GM18517 (cell line): ENCODE measurements at regions not wholly inside any gene's neighbourhood (a gene's known extent, or its start where the extent isn't known, plus 50 kb on each side); places are given as distances from the start of the nearest gene placed in this dataset.

Experiments used
- ATAC-seq: cut with Tn5 transposase; IDR thresholded peaks from one replicate; pipeline ENCODE4 v1.9.1; 2021; ENCODE audit warnings: mild to moderate bottlenecking, moderate library complexity; ENCODE audit not compliant: unreplicated experiment

- ATAC-seq: no peak
Observed at GRCh38 chr18:22542406-22542835, 124.7 kb upstream of the CTAGE1 start.

GRCh38 chr18:22543769-22544168 is 126.1 kb upstream of the CTAGE1 start:
- ATAC-seq: no peak

GRCh38 chr18:22544626-22545025 is 126.9 kb upstream of the CTAGE1 start:
- no peak for ATAC-seq

- no peak for ATAC-seq
Observed at GRCh38 chr18:22545066-22545760, 127.5 kb upstream of the CTAGE1 start.

- no peak for ATAC-seq
Observed at GRCh38 chr18:22546905-22547570, 129.3 kb upstream of the CTAGE1 start.

- no peak for ATAC-seq
Observed at GRCh38 chr18:22547807-22548561, 130.3 kb upstream of the CTAGE1 start.

- ATAC-seq: no peak
Observed at GRCh38 chr18:22549260-22549937, 131.7 kb upstream of the CTAGE1 start.

GRCh38 chr18:22550366-22550765 is 132.7 kb upstream of the CTAGE1 start:
- ATAC-seq: no peak

- no peak for ATAC-seq
Observed at GRCh38 chr18:22550861-22551260, 133.1 kb upstream of the CTAGE1 start.

- ATAC-seq: no peak
Observed at GRCh38 chr18:22551536-22552151, 133.9 kb upstream of the CTAGE1 start.

GRCh38 chr18:22552254-22552653 is 134.5 kb upstream of the CTAGE1 start:
- no peak for ATAC-seq

- ATAC-seq: no peak
Observed at GRCh38 chr18:22552899-22553460, 135.3 kb upstream of the CTAGE1 start.

- ATAC-seq: no peak
Observed at GRCh38 chr18:22556222-22557167, 138.8 kb upstream of the CTAGE1 start.

- no peak for ATAC-seq
Observed at GRCh38 chr18:22557168-22557941, 139.6 kb upstream of the CTAGE1 start.

- no peak for ATAC-seq
Observed at GRCh38 chr18:22558945-22559385, 141.2 kb upstream of the CTAGE1 start.

GRCh38 chr18:22559414-22560274 is 141.9 kb upstream of the CTAGE1 start:
- no peak for ATAC-seq

GRCh38 chr18:22560275-22560610 is 142.5 kb upstream of the CTAGE1 start:
- no peak for ATAC-seq

- no peak for ATAC-seq
Observed at GRCh38 chr18:22560797-22561196, 143.1 kb upstream of the CTAGE1 start.
